ENCODE measurements at regions not wholly inside any gene's neighbourhood (a gene's known extent, or its start where the extent isn't known, plus 50 kb on each side); places are given as distances from the start of the nearest gene placed in this dataset.

GRCh38 chr12:94026596-94026995 lies 121.8 kb upstream of the PLXNC1 start:
- TF ChIP-seq, protein P1, sequence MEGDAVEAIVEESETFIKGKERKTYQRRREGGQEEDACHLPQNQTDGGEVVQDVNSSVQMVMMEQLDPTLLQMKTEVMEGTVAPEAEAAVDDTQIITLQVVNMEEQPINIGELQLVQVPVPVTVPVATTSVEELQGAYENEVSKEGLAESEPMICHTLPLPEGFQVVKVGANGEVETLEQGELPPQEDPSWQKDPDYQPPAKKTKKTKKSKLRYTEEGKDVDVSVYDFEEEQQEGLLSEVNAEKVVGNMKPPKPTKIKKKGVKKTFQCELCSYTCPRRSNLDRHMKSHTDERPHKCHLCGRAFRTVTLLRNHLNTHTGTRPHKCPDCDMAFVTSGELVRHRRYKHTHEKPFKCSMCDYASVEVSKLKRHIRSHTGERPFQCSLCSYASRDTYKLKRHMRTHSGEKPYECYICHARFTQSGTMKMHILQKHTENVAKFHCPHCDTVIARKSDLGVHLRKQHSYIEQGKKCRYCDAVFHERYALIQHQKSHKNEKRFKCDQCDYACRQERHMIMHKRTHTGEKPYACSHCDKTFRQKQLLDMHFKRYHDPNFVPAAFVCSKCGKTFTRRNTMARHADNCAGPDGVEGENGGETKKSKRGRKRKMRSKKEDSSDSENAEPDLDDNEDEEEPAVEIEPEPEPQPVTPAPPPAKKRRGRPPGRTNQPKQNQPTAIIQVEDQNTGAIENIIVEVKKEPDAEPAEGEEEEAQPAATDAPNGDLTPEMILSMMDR (IDR thresholded peaks at IDR 0.05): no peak
- TF ChIP-seq POLR2A (IDR thresholded peaks at IDR 0.05): no peak

All from lower leg skin (tissue), 3 donors.